ENCODE measurements at regions not wholly inside any gene's neighbourhood (a gene's known extent, or its start where the extent isn't known, plus 50 kb on each side); places are given as distances from the start of the nearest gene placed in this dataset.

DNA sequence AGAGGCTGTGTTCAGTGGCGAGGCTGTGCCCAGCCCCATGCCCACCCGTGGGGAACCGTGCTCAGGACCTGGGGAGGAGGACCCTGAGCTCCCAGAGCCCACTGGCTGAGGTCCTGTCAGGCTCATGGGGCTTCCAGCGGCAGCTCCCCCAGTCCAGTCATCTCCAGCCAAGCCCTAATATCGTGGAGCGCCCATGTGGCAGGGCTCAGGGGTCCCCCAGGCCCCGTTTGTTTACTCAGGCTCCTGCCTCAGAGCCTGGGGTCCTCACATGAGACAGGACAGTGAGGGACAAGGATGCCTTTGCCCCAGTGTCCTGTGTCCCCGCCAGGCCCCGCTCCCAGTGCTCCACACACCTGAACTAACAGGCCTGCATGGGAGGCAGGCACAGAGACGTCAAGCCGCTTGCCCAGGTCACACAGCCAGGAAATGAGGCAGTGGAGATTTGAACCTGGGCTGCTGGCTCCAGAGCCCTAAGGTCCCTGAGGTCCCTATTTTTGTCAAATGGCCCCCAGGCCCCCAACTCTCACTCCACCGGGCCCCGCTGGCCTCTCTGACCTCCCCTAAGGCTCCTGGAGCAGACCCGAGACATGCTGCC, 100.7 kb upstream of the ACTRT2 start:
- no peak for DNase-seq (ENCODE audit: low read depth in 4 of 6, low spot score in 6 of 6)
- no peak overlapping the region for H3K4me3 ChIP-seq (ENCODE audit: low read depth, low read length)
- no peaks in the 10 kb centered on the region for H3K9me3 ChIP-seq (ENCODE audit: control insufficient read depth, insufficient read depth, low read length)
- no peaks in the 10 kb centered on the region for H3K36me3 ChIP-seq (ENCODE audit: control insufficient read depth, insufficient read depth, low read length)
- no peaks in the 10 kb centered on the region for H3K27me3 ChIP-seq (ENCODE audit: control insufficient read depth, insufficient read depth, low read length)
- 90% methylated on average over 14 of the region's 14 CpGs for WGBS (ENCODE audit: insufficient coverage)
- H3K27ac ChIP-seq (ENCODE audit: low read depth, low read length), result no peak overlapping the region
- H3K4me1 ChIP-seq (ENCODE audit: control insufficient read depth, insufficient read depth, low read length), result peaks cover 24% of the 10 kb centered on the region

DNA sequence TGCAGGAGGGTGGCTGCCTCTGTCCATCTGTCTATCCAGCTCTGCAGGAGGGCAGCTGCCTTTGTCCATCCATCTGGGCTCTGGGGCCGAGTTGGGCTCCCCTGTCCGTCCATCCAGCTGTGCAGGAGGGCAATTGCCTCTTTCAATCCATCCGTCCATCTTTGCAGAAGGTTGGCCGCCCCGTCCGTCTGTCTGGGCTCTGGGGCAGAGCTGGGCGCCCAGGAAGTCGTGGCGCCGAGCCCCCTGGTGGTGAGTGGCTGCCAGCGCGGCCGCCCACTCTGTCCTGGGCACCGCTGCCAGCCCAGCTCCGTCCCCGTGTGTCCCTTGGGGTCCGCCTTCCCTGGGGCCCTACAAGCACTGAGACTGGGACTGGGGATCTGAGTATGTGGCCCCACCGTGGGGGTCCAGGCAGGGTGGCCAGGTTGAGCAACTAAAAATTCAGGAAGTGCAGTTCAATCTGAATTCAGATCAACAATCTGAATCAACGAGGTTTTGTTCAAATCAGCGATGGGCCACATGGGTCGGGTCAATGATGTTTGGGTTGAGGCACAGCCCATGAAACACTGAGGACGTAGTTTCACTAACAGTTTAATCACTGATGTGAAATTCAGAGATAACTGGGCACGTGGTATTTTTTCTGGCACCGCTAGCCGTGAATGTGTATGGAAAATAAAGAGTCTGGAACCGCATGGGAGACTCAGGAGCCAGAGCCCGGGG, 99.1 kb upstream of the ACTRT2 start:
- Histone ChIP-seq H3K36me3 (ENCODE audit: control insufficient read depth, insufficient read depth, low read length) (no peaks in the 10 kb centered on the region), H3K9me3 (ENCODE audit: control insufficient read depth, insufficient read depth, low read length) (no peaks in the 10 kb centered on the region), H3K27me3 (ENCODE audit: control insufficient read depth, insufficient read depth, low read length) (no peaks in the 10 kb centered on the region), H3K27ac (ENCODE audit: low read depth, low read length) (no peak overlapping the region), H3K4me3 (ENCODE audit: low read depth, low read length) (no peak overlapping the region), H3K4me1 (ENCODE audit: control insufficient read depth, insufficient read depth, low read length) (peaks cover 38% of the 10 kb centered on the region)
- DNase-seq (ENCODE audit: low read depth in 4 of 6, low spot score in 6 of 6), result peak in 2 of 6 donors; percentile 3 to 45
- WGBS (ENCODE audit: insufficient coverage), result 67% methylated on average over 27 of the region's 27 CpGs

DNA sequence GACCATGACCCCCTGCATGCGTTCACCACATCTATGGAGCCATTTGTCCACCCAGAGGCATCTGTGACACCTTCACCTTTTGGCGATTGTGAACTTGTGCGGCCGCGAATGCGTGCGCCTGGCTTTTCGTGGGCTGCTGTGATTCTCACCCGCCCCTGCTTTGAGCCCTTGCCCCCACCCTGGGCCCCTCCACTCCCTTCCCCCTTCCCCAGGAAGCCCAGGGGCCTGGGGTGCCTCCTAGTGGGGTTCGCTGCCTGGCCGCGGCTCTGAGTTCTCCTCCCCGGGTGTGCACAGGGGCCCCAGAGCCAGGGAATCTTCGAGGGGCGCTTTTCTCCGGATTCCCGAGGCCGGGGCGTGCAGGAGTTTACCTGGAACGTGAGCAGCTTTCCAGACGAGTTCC, 97.9 kb upstream of the ACTRT2 start:
- H3K4me1 ChIP-seq (ENCODE audit: control insufficient read depth, insufficient read depth, low read length), result peaks cover 47% of the 10 kb centered on the region
- no peaks in the 10 kb centered on the region for H3K9me3 ChIP-seq (ENCODE audit: control insufficient read depth, insufficient read depth, low read length)
- no peaks in the 10 kb centered on the region for H3K27me3 ChIP-seq (ENCODE audit: control insufficient read depth, insufficient read depth, low read length)
- DNase-seq (ENCODE audit: low read depth in 4 of 6, low spot score in 6 of 6), result no peak
- WGBS (ENCODE audit: insufficient coverage), result 89% methylated on average over 21 of the region's 21 CpGs
- H3K27ac ChIP-seq (ENCODE audit: low read depth, low read length), result no peak overlapping the region
- no peak overlapping the region for H3K4me3 ChIP-seq (ENCODE audit: low read depth, low read length)
- no peaks in the 10 kb centered on the region for H3K36me3 ChIP-seq (ENCODE audit: control insufficient read depth, insufficient read depth, low read length)

DNA sequence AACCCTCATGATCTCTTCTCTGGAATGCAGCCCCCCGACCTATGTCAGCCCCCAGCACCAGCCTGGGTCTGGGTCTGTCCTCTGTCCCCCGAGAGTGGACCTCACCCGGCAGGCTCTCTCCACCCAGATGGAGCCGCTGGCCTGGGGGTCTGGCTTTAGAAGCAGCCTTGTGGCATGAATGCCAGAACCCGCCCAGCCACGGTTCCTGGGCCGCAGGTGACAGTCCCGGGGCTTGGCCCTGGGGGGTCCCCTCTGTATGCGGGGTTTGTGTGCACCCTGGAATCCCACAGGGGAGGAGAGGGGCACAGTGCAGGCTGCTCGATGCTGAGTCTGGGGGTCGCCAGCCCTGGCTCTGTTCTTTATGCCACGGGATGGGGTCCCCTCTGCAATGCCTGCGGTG, 96.0 kb upstream of the ACTRT2 start:
- no peaks in the 10 kb centered on the region for H3K9me3 ChIP-seq (ENCODE audit: control insufficient read depth, insufficient read depth, low read length)
- H3K27ac ChIP-seq (ENCODE audit: low read depth, low read length), result no peak overlapping the region
- H3K4me1 ChIP-seq (ENCODE audit: control insufficient read depth, insufficient read depth, low read length), result peaks cover 43% of the 10 kb centered on the region
- no peak overlapping the region for H3K4me3 ChIP-seq (ENCODE audit: low read depth, low read length)
- no peaks in the 10 kb centered on the region for H3K36me3 ChIP-seq (ENCODE audit: control insufficient read depth, insufficient read depth, low read length)
- no peak for DNase-seq (ENCODE audit: low read depth in 4 of 6, low spot score in 6 of 6)
- H3K27me3 ChIP-seq (ENCODE audit: control insufficient read depth, insufficient read depth, low read length), result peaks cover 2% of the 10 kb centered on the region
- WGBS (ENCODE audit: insufficient coverage), result 87% methylated on average over 7 of the region's 13 CpGs

DNA sequence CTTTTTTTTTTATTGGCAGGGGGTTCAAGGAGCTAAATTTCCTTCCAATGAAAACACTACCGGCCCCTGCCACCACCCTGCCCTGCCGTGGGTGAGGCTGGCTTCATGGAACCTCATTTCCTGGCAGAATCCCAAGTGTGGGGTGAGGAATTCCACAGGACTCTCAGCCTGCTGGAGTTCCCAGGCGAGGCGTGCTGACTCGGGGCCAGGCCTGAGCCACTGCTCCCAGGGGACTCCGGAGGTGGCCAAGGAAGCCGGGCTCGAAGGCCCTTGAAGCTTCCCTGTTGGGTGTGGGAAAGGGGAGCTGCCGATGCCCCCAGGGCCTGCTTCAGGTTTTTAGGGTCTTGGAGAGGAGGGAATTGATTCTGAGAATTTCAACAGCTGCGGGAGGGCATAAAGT, 95.3 kb upstream of the ACTRT2 start:
- peak in 2 of 6 donors; percentile 43 to 49 for DNase-seq (ENCODE audit: low read depth in 4 of 6, low spot score in 6 of 6)
- H3K27ac ChIP-seq (ENCODE audit: low read depth, low read length), result no peak overlapping the region
- peaks cover 2% of the 10 kb centered on the region for H3K27me3 ChIP-seq (ENCODE audit: control insufficient read depth, insufficient read depth, low read length)
- no peak overlapping the region for H3K4me3 ChIP-seq (ENCODE audit: low read depth, low read length)
- peaks cover 48% of the 10 kb centered on the region for H3K4me1 ChIP-seq (ENCODE audit: control insufficient read depth, insufficient read depth, low read length)
- H3K9me3 ChIP-seq (ENCODE audit: control insufficient read depth, insufficient read depth, low read length), result no peaks in the 10 kb centered on the region
- WGBS (ENCODE audit: insufficient coverage), result 40% methylated on average over 9 of the region's 10 CpGs
- H3K36me3 ChIP-seq (ENCODE audit: control insufficient read depth, insufficient read depth, low read length), result no peaks in the 10 kb centered on the region

DNA sequence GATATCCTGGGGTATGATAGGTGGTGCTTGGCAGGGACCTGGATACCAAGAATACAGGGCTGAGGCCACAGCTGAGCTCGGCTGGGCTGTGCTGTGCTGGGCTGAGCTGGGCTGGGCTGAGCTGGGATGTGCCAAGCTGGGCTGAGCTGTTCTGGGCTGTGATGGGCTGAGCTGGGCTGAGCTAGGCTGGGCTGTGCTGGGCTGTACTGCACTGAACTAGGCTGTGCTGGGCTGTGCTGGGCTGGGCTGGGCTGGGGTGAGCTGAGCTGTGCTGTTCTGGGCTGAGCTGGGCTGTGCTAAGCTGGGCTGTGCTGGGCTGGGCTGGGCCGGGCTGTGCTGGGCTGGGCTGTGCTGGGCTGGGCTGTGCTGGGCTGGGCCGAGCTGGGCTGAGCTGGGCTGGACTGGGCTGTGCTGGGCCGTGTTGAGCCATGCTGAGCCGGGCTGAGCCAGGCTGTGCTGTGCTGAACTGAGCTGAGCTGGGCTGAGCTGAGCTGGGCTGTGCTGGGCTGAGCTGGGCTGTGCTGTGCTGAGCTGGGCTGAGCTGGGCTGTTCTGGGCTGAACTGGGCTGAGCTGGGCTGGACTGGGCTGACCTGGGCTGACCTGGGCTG, 94.7 kb upstream of the ACTRT2 start:
- Histone ChIP-seq H3K36me3 (ENCODE audit: control insufficient read depth, insufficient read depth, low read length) (no peaks in the 10 kb centered on the region), H3K27ac (ENCODE audit: low read depth, low read length) (no peak overlapping the region), H3K4me1 (ENCODE audit: control insufficient read depth, insufficient read depth, low read length) (peaks cover 51% of the 10 kb centered on the region), H3K27me3 (ENCODE audit: control insufficient read depth, insufficient read depth, low read length) (peaks cover 2% of the 10 kb centered on the region), H3K4me3 (ENCODE audit: low read depth, low read length) (no peak overlapping the region), H3K9me3 (ENCODE audit: control insufficient read depth, insufficient read depth, low read length) (no peaks in the 10 kb centered on the region)
- no peak for DNase-seq (ENCODE audit: low read depth in 4 of 6, low spot score in 6 of 6)
- 74% methylated on average over 5 of the region's 5 CpGs for WGBS (ENCODE audit: insufficient coverage)

DNA sequence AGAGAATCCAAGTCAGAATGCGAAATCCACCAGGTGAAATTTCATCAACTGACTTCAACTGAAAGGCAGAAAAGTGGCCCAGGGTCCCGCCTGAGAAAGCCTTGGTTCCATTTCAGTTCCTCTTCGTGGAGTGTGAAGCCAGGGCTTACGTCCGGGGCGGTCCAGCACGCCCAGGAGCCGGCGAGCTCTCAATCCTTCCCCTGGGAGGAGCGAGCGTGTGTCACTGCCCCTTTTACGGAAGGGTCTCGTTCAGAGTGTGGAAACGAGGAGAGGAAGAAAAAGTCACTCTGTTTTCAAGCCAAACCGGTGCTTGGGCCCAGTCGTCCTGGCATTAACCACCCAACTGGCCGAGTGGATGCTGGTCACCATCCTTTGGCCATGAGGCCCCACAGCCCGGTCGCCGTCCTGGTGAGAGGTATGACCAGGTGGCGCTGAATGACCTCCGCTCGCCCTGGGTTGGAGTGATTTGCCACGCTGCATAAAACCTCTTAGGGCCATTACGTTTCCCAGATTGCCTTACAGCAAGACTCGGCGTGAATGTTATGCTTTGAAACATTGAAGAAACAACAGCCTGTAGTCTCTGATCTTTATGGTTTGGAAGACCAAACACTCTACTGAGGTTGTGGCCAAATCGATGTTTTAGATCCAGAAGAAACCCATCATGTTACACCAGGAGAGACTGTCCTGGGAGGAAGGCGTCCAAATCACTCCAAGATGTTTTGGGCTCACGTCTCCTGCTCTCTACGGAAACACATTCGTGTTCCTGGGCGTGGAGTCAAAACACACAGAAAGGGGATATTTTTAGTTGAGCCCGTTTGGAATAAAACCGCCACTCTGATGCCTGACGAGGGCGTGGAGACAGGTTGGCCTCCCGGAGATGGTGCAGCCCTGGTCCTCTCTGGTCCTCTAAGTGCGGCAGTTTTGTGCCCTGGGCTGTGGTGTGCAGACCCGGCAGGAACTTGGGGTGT, 93.6 kb upstream of the ACTRT2 start:
- WGBS (ENCODE audit: insufficient coverage), result 65% methylated on average over 39 of the region's 40 CpGs
- peak in 2 of 6 donors; percentile 2 to 81 for DNase-seq (ENCODE audit: low read depth in 4 of 6, low spot score in 6 of 6)
- Histone ChIP-seq H3K27me3 (ENCODE audit: control insufficient read depth, insufficient read depth, low read length) (peaks cover 2% of the 10 kb centered on the region), H3K9me3 (ENCODE audit: control insufficient read depth, insufficient read depth, low read length) (no peaks in the 10 kb centered on the region), H3K4me3 (ENCODE audit: low read depth, low read length) (no peak overlapping the region), H3K36me3 (ENCODE audit: control insufficient read depth, insufficient read depth, low read length) (no peaks in the 10 kb centered on the region), H3K4me1 (ENCODE audit: control insufficient read depth, insufficient read depth, low read length) (peaks cover 47% of the 10 kb centered on the region), H3K27ac (ENCODE audit: low read depth, low read length) (peak overlapping the region; percentile 10)

DNA sequence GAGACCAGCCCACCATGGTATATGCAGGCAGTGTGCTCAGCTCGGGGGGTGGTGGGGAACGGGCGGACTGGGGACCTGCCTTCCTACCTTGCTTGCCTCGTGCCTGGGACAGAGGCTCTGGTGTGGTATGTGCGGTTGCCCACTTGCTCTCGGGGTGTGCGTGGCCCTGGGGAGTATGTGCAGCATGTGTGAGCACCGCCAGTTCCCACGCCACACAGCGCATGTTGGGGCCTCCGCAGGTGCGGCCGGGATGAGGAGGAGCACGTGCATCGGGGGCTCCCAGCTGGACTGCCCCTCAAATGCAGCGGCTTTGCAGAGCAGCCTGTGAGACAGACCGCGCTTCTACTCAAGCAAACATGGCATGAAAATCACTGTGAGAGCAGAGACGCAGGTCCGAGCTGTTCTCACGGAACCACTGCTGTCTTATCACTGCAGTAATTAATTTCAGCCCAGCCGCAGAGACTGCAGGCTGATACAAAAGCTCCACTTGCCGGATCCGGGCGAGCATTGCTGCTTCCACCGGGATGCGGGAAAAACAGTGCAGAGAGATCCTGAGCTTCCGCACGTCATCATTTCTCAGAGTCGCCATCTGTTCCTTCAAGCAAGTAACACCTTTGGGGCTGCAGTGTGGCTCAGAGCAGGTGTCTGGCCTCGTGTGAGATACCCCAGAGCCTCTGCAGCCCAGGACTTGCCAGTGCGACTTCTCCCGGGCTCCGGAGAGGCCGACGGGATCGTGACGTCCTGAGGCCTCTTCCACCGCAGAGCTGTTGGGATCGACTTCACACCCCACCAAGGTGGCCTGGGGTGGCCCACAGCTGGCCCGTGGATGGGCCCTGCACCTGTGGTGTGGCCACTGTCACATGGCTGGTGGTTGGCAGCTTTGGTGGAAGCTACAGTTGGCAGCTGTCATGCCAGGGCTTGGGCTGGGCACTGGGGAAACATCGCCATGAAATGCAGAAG, 92.6 kb upstream of the ACTRT2 start:
- H3K27ac ChIP-seq (ENCODE audit: low read depth, low read length), result no peak overlapping the region
- H3K27me3 ChIP-seq (ENCODE audit: control insufficient read depth, insufficient read depth, low read length), result peaks cover 2% of the 10 kb centered on the region
- 56% methylated on average over 42 of the region's 42 CpGs for WGBS (ENCODE audit: insufficient coverage)
- no peak overlapping the region for H3K4me3 ChIP-seq (ENCODE audit: low read depth, low read length)
- peak in 3 of 6 donors; percentile 39 to 94 (median 68) for DNase-seq (ENCODE audit: low read depth in 4 of 6, low spot score in 6 of 6)
- peaks cover 47% of the 10 kb centered on the region for H3K4me1 ChIP-seq (ENCODE audit: control insufficient read depth, insufficient read depth, low read length)
- no peaks in the 10 kb centered on the region for H3K36me3 ChIP-seq (ENCODE audit: control insufficient read depth, insufficient read depth, low read length)
- H3K9me3 ChIP-seq (ENCODE audit: control insufficient read depth, insufficient read depth, low read length), result no peaks in the 10 kb centered on the region
